Tibial artery (tissue), 4 donors: ENCODE measurements at regions not wholly inside any gene's neighbourhood (a gene's known extent, or its start where the extent isn't known, plus 50 kb on each side); places are given as distances from the start of the nearest gene placed in this dataset.

ENCODE experiments used
- DNase-seq, 2 donors: peaks; one replicate each; pipeline ENCODE4 v3.0.0-alpha.2; 2019
- H3K27ac ChIP-seq, 2 donors: fragments of 200-600 bp; sonication (generic) in 1 of 2; 1 replicate in 1 of 2; 2 replicates in 1 of 2; pipeline ENCODE4 v1.5.1; 2018 to 2019; ENCODE audit warnings: mild to moderate bottlenecking in 1 of 2
- H3K27me3 ChIP-seq, 2 donors: fragments of 200-600 bp; sonication (generic) in 1 of 2; one replicate each; pipeline versions ENCODE4 v1.5.1 to v1.6.0; 2016 to 2019
- H3K36me3 ChIP-seq, 3 donors: fragments of 200-600 bp; sonication (generic) in 2 of 3; one replicate each; pipeline ENCODE4 v1.5.1; 2016 to 2019; ENCODE audit warnings: mild to moderate bottlenecking in 2 of 3
- H3K4me1 ChIP-seq, 4 donors: fragments of 200-600 bp; sonication (generic) in 2 of 4; 1 replicate in 3 of 4; 2 replicates in 1 of 4; pipeline ENCODE4 v1.5.1; 2016 to 2019
- H3K4me3 ChIP-seq, 2 donors: fragments of 200-600 bp; sonication (generic) in 1 of 2; 1 replicate in 1 of 2; 2 replicates in 1 of 2; pipeline ENCODE4 v1.5.1; 2018 to 2019; ENCODE audit warnings: mild to moderate bottlenecking in 2 of 2
- H3K9me3 ChIP-seq, 3 donors: fragments of 200-600 bp; sonication (generic) in 1 of 3; one replicate each; pipeline ENCODE4 v1.5.1; 2016 to 2019
- intact Hi-C: fragments of 100-400 bp; cut with DNase I; formaldehyde crosslinking; loops from one replicate; pipeline ENCODE4 v1.15.0; 2023; ENCODE audit warnings: low total_unique reads
- TF ChIP-seq, protein P1 (sequence below), 2 experiments: fragments of 200-600 bp in 1 of 2; fragments of 450-650 bp in 1 of 2; IDR thresholded peaks; one replicate each; pipeline ENCODE4 v1.5.1; 2017 to 2019; ENCODE audit warnings: antibody characterized with exemption in 2 of 2, mild to moderate bottlenecking in 1 of 2, moderate library complexity in 1 of 2

DNA sequence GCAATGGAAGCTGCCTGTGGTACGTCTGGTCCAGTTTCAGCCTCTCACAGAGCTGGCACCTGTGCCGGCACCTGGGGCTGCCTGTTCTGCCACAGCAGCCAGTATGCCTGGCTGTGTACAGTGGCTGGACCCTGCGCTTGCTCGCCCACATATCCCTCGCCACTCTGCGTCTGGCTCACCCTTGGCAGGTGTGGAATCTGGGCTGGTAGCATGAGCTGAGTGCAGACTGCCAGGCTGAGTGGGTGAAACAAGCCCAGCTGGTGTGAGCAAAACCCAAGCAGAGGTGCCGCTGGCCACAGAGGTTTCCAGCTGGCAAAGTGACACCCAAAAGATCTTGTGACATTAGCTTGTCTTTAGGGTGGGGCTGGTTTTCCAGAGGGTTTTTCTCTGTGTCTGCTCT is 80.7 kb downstream of the ING1 start:
- no peak overlapping the region for H3K4me3 ChIP-seq
- no peak for DNase-seq
- peaks cover 0 to 30% (median 21%) of the 10 kb centered on the region in 3 donors for H3K9me3 ChIP-seq
- TF ChIP-seq, protein P1, sequence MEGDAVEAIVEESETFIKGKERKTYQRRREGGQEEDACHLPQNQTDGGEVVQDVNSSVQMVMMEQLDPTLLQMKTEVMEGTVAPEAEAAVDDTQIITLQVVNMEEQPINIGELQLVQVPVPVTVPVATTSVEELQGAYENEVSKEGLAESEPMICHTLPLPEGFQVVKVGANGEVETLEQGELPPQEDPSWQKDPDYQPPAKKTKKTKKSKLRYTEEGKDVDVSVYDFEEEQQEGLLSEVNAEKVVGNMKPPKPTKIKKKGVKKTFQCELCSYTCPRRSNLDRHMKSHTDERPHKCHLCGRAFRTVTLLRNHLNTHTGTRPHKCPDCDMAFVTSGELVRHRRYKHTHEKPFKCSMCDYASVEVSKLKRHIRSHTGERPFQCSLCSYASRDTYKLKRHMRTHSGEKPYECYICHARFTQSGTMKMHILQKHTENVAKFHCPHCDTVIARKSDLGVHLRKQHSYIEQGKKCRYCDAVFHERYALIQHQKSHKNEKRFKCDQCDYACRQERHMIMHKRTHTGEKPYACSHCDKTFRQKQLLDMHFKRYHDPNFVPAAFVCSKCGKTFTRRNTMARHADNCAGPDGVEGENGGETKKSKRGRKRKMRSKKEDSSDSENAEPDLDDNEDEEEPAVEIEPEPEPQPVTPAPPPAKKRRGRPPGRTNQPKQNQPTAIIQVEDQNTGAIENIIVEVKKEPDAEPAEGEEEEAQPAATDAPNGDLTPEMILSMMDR (IDR thresholded peaks at IDR 0.05) = no peak
- peaks cover 0 to 2% (median 0%) of the 10 kb centered on the region in 4 donors for H3K4me1 ChIP-seq
- intact Hi-C loops = no loop called here
- H3K27me3 ChIP-seq = peaks cover 0 to 12% of the 10 kb centered on the region in 2 donors
- H3K36me3 ChIP-seq = no peaks in the 10 kb centered on the region
- H3K27ac ChIP-seq = no peak overlapping the region

DNA sequence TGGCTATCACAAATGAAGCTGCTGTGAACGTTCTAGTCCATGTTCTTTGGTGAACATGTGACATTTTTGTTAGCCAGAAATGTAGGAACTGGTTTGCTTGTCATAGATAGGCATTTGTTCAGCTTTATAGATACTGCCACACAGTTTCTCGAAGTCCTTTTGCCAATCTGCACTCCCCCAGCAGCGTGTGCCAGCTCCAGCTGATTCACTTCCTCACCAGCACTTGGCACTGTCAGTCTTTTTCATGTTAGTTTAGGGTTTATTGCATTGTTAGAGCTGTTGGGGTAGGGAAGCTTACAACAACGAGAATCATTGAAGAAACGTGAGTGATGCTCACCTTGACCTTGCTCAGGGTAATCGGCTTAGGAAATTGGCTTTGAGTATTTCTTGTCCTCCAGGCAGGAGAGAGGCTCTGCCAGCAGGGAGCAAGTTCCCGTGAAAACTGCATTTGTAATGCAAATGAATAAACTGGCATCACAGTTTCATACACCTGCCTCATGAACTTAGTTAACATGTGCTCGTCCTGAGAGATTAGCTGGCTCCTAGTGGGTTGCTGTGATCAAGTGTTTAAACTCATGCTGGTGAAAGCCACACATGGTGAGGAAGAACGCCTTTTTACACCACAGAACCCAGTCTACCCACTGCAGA is 83.9 kb downstream of the ING1 start:
- no peaks in the 10 kb centered on the region for H3K36me3 ChIP-seq
- H3K9me3 ChIP-seq = peaks cover 0 to 13% (median 12%) of the 10 kb centered on the region in 3 donors
- TF ChIP-seq, protein P1 (IDR thresholded peaks at IDR 0.05) = no peak
- no peak overlapping the region for H3K27ac ChIP-seq
- intact Hi-C loops = no loop called here
- H3K4me3 ChIP-seq = no peak overlapping the region
- DNase-seq = peak in 1 of 2 donors; percentile 20
- peaks cover 0 to 12% of the 10 kb centered on the region in 2 donors for H3K27me3 ChIP-seq
- H3K4me1 ChIP-seq = peaks cover 0 to 13% (median 2%) of the 10 kb centered on the region in 4 donors

DNA sequence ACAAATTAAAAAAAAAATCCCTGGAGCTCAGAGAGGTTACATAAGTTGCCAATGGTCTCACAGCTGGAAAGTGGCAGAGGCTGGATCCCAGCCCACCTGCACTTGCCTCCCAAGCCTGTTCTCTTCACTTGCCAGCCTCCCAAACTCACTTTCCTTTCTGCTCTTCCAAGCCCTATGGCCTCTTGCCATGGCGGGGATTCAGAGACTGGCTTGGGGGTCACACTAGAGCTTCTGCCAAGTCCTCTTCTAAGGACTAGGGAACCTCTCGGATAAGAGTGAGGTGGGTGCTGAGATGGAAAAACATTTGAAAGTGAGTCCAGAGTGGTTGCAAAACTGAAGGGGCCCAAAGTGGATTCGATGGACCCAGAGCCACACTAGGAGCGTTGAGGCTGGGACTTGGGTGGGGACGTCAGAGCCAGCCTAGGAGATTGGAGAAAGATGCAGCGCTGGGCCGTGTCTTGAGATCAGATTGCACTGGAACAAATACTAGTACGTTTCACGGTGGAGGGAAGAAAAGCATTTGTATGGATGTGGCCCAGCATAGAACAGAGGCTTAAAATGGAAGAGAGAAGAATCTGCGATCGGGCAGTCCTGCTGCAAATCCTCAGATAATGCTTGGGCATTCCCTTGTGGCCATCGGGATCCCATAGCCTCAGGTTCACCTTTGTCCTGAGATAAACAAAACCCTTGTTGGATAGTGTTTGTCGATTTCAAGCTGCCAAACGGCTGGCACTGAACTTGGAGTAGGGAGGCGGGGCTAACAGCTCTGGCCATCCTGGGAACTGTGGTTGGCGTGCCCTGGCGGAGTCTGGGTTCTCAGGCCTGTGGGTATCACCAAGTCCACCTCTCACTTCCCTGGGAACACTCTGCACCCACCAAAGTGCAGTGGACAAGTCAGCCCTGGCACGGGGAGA is 84.8 kb downstream of the ING1 start:
- DNase-seq = peak in 1 of 2 donors; percentile 60
- H3K9me3 ChIP-seq = peaks cover 0 to 8% (median 5%) of the 10 kb centered on the region in 3 donors
- no peak overlapping the region for H3K4me3 ChIP-seq
- H3K27me3 ChIP-seq = peaks cover 0 to 14% of the 10 kb centered on the region in 2 donors
- peaks cover 0 to 13% (median 2%) of the 10 kb centered on the region in 4 donors for H3K4me1 ChIP-seq
- no peaks in the 10 kb centered on the region for H3K36me3 ChIP-seq
- TF ChIP-seq, protein P1 (IDR thresholded peaks at IDR 0.05) = no peak
- peak overlapping the region in 1 of 2 donors; percentile 51 for H3K27ac ChIP-seq
- intact Hi-C loops = no loop called here

GRCh38 chr13:110799246-110800236 is 86.0 kb downstream of the ING1 start:
- H3K4me3 ChIP-seq = peak overlapping the region; percentile 32 to 44
- peak; percentile 38 to 71 for DNase-seq
- TF ChIP-seq, protein P1 (IDR thresholded peaks at IDR 0.05) = no peak
- H3K27ac ChIP-seq = peak overlapping the region; percentile 31 to 51
- H3K9me3 ChIP-seq = no peaks in the 10 kb centered on the region
- H3K27me3 ChIP-seq = peaks cover 0 to 19% of the 10 kb centered on the region in 2 donors
- intact Hi-C loops = no loop called here
- peaks cover 0 to 13% (median 2%) of the 10 kb centered on the region in 4 donors for H3K4me1 ChIP-seq
- H3K36me3 ChIP-seq = no peaks in the 10 kb centered on the region

GRCh38 chr13:110801044-110801443 is 87.5 kb downstream of the ING1 start:
- H3K4me1 ChIP-seq = peaks cover 0 to 13% (median 2%) of the 10 kb centered on the region in 4 donors
- H3K36me3 ChIP-seq = no peaks in the 10 kb centered on the region
- TF ChIP-seq, protein P1 (IDR thresholded peaks at IDR 0.05) = no peak
- H3K27ac ChIP-seq = no peak overlapping the region
- intact Hi-C loops = no loop called here
- H3K27me3 ChIP-seq = peaks cover 0 to 21% of the 10 kb centered on the region in 2 donors
- no peak overlapping the region for H3K4me3 ChIP-seq
- peak in 1 of 2 donors; percentile 56 for DNase-seq
- H3K9me3 ChIP-seq = no peaks in the 10 kb centered on the region
